D721Med (cell line): ENCODE measurements at regions not wholly inside any gene's neighbourhood (a gene's known extent, or its start where the extent isn't known, plus 50 kb on each side); places are given as distances from the start of the nearest gene placed in this dataset.

Experiments
- DNase-seq: peaks from one replicate; pipeline ENCODE4 v3.0.0; 2011; ENCODE audit warnings: low spot score; ENCODE audit not compliant: insufficient read length
- FAIRE-seq: peaks from 2 replicates; lab custom pipeline; 2011; peaks lifted over from hg19 to GRCh38; lab: Jason Lieb, UNC
- CTCF ChIP-seq: IDR thresholded peaks from 2 replicates; pipeline ENCODE4 v1.5.1; 2012; ENCODE audit warnings: mild to moderate bottlenecking, control low read depth; ENCODE audit not compliant: insufficient read depth; ENCODE audit errors: missing control alignments

GRCh38 chr2:211129798-211130197, 573.4 kb downstream of the CPS1 start:
- TF ChIP-seq CTCF: no peak
- DNase-seq: no peak
- no peak for FAIRE-seq

GRCh38 chr2:211132046-211132445, 575.6 kb downstream of the CPS1 start:
- FAIRE-seq (no peak), DNase-seq (no peak)
- no peak for TF ChIP-seq CTCF

- no peak for DNase-seq
- FAIRE-seq: peak; percentile 60
- no peak for TF ChIP-seq CTCF
Measured at GRCh38 chr2:211132573-211132972, 576.2 kb downstream of the CPS1 start.

GRCh38 chr2:211133766-211134165, 577.4 kb downstream of the CPS1 start:
- no peak for FAIRE-seq

DNA sequence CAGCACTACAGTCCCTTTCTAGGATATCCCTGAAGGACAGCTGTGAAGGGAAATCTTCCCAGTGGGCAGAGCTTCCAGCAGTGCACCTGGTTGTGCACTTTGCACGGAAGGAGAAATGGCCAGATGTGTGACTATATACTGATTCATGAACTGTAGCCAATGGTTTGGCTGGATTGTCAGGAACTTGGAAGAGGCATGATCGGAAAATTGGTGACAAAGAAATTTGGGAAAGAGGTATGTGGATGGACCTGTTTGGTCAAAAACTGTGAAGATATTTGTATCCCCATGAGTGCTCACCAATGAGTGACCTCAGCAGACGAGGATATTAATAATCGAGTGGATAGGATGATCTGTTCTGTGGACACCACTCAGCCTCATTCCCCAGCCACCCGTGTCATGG, 582.2 kb downstream of the CPS1 start:
- FAIRE-seq (no peak), DNase-seq (no peak)
- no peak for TF ChIP-seq CTCF

More at GRCh38 chr2:211133766-211134165, 577.4 kb downstream of the CPS1 start:
- DNase-seq: no peak
- no peak for TF ChIP-seq CTCF

DNA sequence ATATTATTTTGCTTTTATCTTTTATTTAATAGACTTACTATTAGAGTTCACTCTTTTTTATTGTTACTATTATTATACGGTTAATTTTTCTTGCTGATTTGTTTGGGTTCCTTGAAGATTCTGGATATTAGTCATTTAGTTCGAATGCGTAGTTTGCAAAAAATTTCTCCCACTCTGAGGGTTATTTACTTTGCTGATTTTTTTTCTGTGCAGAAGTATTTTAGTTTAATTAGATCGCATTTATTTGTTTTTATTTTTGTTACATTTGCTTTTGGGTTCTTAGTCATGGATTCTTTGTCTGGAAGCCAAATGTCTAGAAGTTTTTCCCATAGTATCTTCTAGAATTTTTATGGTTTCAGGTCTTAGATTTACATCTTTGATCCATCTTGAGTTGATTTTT, 585.2 kb downstream of the CPS1 start:
- TF ChIP-seq CTCF: no peak
- DNase-seq (no peak), FAIRE-seq (no peak)

DNA sequence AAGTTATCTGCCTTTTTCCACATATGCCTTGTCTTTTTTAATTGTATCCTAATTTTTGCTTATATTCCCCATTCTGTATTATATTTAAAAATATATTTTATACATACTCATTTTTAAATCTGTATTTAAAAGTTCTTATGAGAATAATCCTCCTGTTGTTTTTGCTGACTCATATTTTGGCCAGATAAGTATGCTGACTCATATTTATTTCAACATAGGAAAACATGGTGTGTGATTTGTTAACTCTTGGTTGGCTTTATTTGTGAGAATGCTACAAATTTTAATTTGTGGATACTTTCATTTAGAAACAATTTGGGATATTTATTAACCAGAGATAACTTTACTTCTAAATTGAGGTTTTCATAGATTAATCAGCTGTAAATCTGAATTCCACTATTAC, 587.7 kb downstream of the CPS1 start:
- no peak for TF ChIP-seq CTCF
- DNase-seq (no peak), FAIRE-seq (no peak)
